Retina (tissue), 1 donor: ENCODE measurements at regions not wholly inside any gene's neighbourhood (a gene's known extent, or its start where the extent isn't known, plus 50 kb on each side); places are given as distances from the start of the nearest gene placed in this dataset.
A peak's percentile ranks its signal among the peaks of the same experiment; 100 is the strongest.
"Not testable (repeated sequence)": the region's sequence is repeated elsewhere in the genome, so short reads cannot be mapped to it uniquely, and the experiment has no call there.

Source experiments
- DNase-seq: peaks from one replicate; pipeline ENCODE4 v3.0.0-alpha.2; 2016

GRCh38 chr1:60949154-60949825 lies 133.1 kb upstream of the NFIA start:
- no peak for DNase-seq

DNA sequence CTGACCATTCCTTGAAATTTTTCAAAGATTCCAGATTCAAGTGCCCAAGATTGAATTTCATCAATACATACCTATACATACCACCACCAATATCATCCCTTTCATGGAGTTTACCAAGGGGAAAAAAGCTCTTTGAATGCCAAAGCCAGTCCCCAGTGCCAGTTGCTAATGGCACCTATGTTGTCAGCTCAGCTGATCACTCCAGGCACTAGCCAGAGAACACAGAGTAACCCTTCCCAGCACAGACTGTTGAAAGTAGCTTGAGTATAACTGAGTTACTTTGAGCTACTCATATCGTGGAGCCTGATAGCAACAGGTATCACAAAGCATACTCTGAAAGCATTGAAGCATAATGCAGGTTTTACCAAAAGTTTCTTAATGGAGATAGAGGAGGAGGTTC lies 133.9 kb upstream of the NFIA start:
- no peak for DNase-seq

- no peak for DNase-seq
Observed at GRCh38 chr1:60947367-60947766, 135.0 kb upstream of the NFIA start.

DNA sequence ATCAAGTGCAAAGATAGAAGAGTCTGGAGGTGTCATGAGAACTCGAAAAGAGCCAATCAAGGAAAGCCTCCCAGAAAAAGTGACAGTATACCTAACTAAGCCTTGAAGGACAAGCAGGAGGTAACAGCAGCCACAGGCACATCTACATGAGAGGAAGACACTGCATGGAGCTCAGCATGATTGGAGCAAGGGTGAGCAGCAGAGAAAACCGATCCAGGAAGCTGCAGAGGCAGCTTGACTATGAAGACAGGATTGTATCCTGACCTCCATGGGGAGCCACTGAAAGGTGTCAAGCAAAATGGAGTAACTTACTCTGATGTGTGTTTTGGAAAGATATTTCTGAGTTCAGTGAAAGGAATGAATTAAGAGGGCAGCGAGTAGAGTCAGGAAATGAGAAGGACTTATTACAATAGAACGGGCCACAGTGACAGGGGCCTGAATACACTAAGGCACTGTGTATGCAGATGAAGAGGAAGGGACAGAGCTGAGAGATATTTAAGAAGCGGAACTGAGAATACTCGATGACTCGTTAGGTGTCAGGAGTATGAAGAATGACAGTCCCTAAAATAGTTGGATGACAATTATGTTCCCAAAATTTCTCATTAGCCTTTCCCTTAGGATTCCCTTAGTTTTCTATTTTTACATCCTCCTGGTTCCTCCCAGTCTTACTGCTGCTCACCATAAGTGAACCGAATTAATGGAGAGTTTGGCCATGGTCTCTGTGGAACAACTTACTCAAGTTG lies 139.3 kb upstream of the NFIA start:
- DNase-seq = no peak

DNA sequence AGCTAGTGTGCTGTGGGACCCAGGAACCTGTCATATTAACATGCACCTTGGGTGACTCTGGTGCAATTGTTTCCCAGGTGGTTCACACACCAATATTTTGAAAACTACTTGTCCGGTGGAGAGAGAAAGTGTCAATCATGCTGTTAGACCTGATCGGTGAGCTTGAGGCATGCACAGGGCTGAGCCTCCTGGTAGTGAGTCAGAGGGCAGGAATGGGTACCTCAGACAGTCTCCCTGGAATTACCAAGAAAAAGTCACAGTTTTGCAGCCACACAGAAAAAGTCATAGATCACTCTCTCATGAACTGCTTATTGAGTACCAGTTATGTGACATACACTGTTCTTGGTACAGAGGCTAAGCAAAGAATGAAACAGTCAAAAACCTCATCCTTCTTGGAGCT lies 140.1 kb upstream of the NFIA start:
- DNase-seq = no peak

GRCh38 chr1:60940685-60941084 lies 141.7 kb upstream of the NFIA start:
- not testable (repeated sequence) for DNase-seq

- no peak for DNase-seq
Observed at GRCh38 chr1:60937720-60938119, 144.6 kb upstream of the NFIA start.

DNA sequence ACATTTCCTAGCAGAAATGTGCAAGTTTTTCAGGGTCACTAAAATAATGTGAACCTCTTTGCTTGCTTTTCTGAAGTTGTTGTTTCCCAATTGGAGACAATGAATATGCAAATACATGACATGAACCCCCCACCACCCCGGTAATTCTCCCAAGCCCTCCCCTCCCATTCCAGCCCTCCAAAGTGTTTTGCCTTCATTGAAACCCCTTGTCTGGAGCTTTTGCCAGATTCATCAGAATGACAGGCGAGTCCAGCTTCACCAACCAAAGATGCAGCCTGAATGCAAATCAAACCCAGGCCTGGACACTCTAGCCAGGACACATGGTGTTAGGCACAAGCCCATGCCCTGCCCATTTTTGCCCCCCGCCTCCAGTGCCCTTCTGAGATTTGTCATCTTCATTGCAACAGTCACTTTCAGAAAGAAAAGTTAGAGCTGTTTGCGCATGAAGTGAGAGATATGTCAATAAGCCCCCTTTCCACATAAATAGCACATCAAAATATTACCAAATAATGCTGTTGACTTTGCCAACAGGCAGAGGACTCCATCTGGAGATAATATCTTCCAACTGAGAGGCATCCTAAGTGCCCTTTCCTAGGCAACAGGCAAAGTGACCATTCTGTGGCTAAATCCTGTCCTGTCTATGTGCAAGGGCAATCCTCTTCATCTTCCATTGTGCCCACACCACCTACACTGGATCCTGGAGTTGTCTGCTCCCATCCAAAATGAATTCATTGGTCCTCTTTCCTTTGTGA lies 145.6 kb upstream of the NFIA start:
- no peak for DNase-seq

GRCh38 chr1:60936163-60936562 lies 146.2 kb upstream of the NFIA start:
- DNase-seq = no peak

DNA sequence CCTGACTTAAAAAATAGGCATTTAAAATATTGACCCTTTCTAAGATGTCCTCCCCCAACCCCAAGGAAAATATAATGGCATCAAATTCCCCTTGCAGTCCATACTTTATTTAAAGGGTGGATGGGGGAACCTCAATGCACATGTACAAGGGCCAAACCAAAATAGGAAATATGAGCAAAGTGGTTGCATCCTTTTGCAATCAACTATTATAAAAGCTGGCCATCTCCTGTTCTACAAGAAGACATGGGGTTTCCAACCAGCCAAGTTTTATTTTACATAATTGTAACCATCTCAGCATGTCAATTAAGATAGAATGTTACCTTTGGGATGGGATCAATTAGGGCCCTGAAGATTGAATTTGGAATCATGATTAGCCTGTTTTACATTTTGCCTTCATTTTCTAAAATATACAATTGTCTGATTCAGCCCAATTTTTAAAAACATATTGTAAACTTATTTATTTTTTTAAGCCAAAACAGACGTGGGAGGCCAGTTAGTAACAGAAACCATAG lies 146.7 kb upstream of the NFIA start:
- no peak for DNase-seq

GRCh38 chr1:60930130-60930529 lies 152.2 kb upstream of the NFIA start:
- DNase-seq = no peak

- DNase-seq = no peak
Observed at GRCh38 chr1:60924964-60925798, 157.2 kb upstream of the NFIA start.

DNA sequence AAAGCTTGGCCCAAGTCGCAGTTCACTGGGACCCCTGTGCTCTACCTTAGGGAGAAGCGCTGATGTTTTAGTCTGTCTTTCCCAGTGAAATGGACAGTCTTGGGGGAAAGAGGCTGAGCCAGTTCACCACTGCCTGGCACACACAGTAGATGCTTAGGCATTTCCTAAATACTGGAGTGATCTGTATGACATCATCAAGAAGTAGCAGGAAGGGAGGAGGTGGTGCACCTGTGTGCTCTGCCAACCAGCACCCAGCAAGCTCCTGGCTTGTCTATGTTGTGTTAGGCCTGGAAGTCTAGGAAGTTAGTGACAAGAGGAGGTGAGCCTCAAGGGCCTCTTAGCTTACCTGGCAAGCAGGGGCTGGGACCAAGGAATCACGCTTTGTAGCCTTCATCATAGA lies 158.2 kb upstream of the NFIA start:
- no peak for DNase-seq

- no peak for DNase-seq
Observed at GRCh38 chr1:60923389-60924087, 158.8 kb upstream of the NFIA start.

DNA sequence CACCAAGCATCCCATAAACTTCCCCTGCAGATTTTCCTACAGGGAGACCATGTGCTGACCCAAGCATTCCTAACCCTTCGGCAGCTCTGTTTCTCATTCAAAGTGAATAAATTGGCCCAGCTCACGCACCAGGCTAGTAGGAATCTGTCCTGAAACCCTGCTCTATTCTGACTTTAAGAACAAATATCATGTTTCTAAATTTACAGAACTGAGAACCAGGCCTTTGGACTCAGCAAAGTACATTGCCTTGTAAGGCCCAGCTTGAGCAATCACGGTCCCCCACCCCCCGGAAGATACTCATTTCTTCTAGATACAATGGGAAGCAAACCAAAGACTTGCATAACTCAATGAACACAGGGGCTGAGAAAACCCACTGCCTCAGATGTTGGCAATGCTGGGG lies 160.1 kb upstream of the NFIA start:
- no peak for DNase-seq

DNA sequence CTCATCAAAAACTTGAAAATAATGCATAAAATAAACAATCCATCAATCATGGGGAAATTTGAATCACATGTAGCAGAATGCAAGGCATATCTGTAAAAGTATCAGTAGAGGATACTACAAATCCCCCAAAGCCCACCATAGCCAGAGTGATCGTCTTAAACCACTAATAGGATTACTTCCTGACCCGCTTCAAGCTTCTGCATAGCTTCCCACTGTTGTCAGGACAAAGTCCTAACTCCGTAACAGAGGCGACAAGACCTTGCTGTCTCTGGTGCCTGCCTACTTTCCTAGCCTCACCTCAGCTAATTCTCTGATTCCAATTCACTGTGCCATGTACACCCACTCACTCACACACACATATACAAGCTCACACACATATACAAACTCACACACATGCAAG lies 161.2 kb upstream of the NFIA start:
- DNase-seq = no peak

DNA sequence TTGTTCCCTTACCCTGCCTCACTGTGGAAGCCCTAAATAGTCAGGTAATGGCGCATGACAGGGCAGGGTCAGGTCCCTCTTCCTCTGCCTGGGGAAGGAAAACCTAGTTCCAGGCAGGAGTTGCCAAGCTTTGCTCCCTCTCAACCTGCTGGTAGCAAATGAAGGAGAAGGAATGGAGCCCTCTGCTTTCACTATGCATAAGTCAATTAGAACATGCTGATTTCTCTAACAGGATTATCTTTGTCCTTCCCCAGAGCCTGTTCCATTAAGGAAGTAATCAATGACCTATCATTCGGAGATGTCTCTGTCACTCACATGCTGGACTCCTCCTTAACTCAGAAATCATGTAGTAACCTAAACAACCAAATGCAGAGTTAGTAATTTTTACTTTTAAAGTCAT lies 161.8 kb upstream of the NFIA start:
- DNase-seq = no peak

- DNase-seq = no peak
Observed at GRCh38 chr1:60918867-60919266, 163.5 kb upstream of the NFIA start.

DNA sequence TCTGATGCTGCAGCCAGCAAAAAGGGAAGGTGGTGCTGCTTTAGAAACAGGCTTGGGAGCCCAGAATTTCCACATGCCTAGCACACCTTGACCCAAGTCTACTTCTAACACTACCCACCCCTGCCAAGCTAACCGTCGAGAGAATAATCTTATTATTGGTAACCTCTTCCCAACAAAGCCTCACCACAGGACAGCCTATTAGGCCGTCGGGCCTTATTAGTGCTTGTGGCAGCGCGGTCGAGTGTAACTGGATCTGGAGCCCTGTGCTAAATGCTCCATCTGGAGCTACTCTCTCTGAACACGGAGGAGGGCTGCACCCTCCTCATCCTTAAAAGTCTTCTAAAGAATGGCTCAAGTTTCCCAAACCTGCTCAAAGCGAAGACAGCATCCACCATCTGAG lies 165.5 kb upstream of the NFIA start:
- DNase-seq = peak; percentile 74

- DNase-seq = no peak
Observed at GRCh38 chr1:60916199-60916598, 166.2 kb upstream of the NFIA start.

DNA sequence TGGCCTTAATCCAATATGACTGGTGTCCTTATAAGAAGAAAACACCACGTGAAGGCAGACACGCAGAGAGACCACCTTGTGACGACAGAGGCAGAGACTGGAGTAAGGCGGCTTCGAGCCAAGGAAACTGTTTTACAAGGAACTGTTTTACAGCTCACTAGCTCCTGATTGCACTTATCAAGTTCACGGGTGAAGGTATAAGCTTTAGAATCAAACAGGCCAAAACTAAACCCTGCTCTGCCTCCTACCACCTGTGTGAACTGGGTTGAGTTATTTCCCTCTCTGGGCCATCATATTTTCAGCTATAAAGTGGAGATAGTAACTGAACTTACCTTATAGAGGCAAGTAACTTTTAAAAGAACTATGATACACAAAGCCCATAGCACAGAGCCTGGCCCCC lies 166.9 kb upstream of the NFIA start:
- DNase-seq = no peak

DNA sequence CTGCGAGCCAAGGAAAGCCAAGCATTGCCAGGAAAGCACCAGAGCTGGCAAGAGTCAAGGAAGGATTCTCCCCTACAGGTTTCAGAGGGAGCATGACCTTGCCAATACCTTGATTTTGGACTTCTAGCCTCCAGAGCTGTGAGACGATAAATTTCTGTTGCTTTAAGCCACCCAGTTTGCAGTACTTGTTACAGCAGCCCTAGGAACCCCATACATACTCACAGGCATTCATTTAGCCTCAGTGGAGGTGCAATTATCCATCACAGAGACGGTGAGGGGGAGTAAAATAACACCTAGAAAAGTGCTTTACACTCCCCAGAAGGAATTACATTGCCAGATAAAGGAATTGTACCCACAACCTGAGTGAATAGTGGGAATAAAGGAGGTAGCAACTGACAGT lies 167.4 kb upstream of the NFIA start:
- no peak for DNase-seq
